ENCODE measurements at regions not wholly inside any gene's neighbourhood (a gene's known extent, or its start where the extent isn't known, plus 50 kb on each side); places are given as distances from the start of the nearest gene placed in this dataset.

DNA sequence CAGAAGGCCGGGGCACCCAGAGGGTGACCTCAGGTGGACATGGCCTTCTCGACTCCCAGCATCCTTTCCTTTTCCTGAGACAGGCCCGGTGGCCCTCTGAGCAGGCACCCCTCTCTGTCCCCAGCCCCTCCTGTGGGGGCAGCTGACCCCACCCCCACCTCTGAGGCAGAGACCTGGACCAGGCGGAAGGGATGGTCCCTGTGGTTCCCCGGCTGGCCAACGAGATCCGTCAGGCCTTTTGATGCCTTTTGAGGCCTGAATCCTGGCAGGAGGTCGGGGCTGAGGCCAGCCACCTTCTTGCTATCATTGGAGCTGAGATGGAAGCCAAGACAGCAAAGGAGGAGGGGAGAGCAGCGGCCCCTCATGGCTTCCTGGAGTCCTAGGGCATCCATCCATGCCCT lies 50.2 kb upstream of the ACTRT2 start:
- DNase-seq (ENCODE audit: low read depth) = no peak
